Fibroblast of lung (primary cell): ENCODE measurements at regions not wholly inside any gene's neighbourhood (a gene's known extent, or its start where the extent isn't known, plus 50 kb on each side); places are given as distances from the start of the nearest gene placed in this dataset.

Experiments used
- EZH2 ChIP-seq: IDR thresholded peaks from 2 replicates; pipeline ENCODE4 v1.5.1; 2012; ENCODE audit warnings: low read length, control low read depth, mild to moderate bottlenecking; ENCODE audit errors: missing control alignments
- TF ChIP-seq, protein P1 (sequence below), 2 donors: IDR thresholded peaks in 1 of 2; conservative IDR thresholded peaks in 1 of 2; 1 replicate in 1 of 2; 2 replicates in 1 of 2; pipeline ENCODE4 v1.5.1; 2011 to 2012; ENCODE audit warnings: low read length in 2 of 2, control low read depth in 1 of 2, inconsistent platforms in 1 of 2, low read depth in 1 of 2, mild to moderate bottlenecking in 1 of 2

DNA sequence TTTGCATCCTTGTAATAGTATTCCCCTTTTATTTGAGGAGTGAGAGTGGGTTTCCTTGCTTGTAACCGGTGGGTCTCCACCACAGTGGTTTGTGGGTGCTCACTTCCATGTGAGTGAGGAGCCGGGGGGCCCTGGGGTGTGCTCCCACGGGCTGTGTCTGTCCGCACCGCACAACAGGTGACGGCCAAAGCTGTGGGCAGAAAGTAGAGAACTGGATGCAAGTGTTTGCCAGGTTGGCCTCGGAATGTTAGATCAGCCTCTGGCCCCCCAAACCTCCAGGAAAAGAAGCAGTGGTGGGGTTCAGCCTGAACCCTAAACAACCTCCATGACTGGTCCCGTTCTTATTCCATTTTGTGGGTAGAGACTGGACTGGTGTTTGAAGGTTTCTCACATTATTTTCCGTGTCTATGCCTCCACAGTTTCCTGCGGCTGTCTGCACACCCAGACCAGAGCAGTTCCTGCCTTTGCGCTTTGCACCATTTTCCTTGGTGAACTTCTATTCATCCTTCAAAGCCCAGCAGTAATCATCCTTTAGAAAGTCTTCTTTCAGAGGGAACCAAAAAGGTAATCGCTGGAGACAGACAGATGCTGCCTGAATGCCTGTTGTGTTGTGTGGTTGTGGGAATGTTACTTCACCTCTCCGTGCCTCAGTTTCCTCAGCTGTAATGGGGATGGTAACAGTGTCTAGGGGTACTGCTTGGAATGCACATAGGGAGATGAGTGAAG is 77.2 kb downstream of the MYEOV start:
- TF ChIP-seq, protein P1, sequence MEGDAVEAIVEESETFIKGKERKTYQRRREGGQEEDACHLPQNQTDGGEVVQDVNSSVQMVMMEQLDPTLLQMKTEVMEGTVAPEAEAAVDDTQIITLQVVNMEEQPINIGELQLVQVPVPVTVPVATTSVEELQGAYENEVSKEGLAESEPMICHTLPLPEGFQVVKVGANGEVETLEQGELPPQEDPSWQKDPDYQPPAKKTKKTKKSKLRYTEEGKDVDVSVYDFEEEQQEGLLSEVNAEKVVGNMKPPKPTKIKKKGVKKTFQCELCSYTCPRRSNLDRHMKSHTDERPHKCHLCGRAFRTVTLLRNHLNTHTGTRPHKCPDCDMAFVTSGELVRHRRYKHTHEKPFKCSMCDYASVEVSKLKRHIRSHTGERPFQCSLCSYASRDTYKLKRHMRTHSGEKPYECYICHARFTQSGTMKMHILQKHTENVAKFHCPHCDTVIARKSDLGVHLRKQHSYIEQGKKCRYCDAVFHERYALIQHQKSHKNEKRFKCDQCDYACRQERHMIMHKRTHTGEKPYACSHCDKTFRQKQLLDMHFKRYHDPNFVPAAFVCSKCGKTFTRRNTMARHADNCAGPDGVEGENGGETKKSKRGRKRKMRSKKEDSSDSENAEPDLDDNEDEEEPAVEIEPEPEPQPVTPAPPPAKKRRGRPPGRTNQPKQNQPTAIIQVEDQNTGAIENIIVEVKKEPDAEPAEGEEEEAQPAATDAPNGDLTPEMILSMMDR (conservative IDR thresholded peaks at IDR 0.05 in 1 of 2, IDR thresholded peaks at IDR 0.05 in 1 of 2; ENCODE audit: low read depth in 1 of 2, low read length in 2 of 2): no peak
- no peak for TF ChIP-seq EZH2
